ENCODE measurements at regions not wholly inside any gene's neighbourhood (a gene's known extent, or its start where the extent isn't known, plus 50 kb on each side); places are given as distances from the start of the nearest gene placed in this dataset.
"Not testable (repeated sequence)": the region's sequence is repeated elsewhere in the genome, so short reads cannot be mapped to it uniquely, and the experiment has no call there.

DNA sequence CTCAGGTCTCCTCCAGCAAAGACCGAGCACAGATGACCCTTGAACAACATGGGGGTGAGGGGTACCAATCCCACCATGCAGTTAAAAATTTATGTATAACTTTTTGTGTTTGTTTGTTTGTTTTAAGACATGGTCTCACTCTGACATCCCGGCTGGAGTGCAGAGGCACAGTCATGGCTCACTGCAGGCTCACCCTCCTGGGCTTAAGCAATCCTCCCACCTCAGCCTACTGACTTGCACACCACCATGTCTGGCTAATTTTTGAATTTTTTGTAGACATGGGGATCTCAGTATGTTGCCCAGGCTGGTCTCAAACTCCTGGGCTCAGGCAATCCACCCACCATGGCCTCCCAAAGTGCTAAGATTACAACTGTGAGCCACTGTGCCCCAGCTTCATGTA, 231.0 kb upstream of the PIK3R1 start:
- Mint-ChIP-seq H3K4me3 (no peak overlapping the region), H3K27me3 (peaks cover 2% of the 10 kb centered on the region), H3K27ac (no peak overlapping the region), H3K4me1 (peaks cover 7% of the 10 kb centered on the region), H3K9me3 (no peaks in the 10 kb centered on the region), H3K36me3 (ENCODE audit: low read depth) (no peaks in the 10 kb centered on the region)
- DNase-seq: no peak
- ChIA-PET POLR2A (no interaction called here), CTCF (no interaction called here)
- TF ChIP-seq CTCF (IDR thresholded peaks at IDR 0.05): no peak
- ATAC-seq (ENCODE audit: low read depth): no peak
- intact Hi-C loops (cut with micrococcal nuclease): no loop called here

- Mint-ChIP-seq H3K9me3 (no peaks in the 10 kb centered on the region), H3K27ac (no peak overlapping the region), H3K27me3 (peaks cover 2% of the 10 kb centered on the region), H3K4me1 (peaks cover 7% of the 10 kb centered on the region), H3K36me3 (ENCODE audit: low read depth) (no peaks in the 10 kb centered on the region), H3K4me3 (no peak overlapping the region)
- DNase-seq: no peak
- TF ChIP-seq CTCF (IDR thresholded peaks at IDR 0.05): no peak
- ChIA-PET POLR2A (no interaction called here), CTCF (no interaction called here)
- ATAC-seq (ENCODE audit: low read depth): peak; percentile 40
- intact Hi-C loops (cut with micrococcal nuclease): no loop called here
Measured at GRCh38 chr5:67983251-67984110, 232.1 kb upstream of the PIK3R1 start.

DNA sequence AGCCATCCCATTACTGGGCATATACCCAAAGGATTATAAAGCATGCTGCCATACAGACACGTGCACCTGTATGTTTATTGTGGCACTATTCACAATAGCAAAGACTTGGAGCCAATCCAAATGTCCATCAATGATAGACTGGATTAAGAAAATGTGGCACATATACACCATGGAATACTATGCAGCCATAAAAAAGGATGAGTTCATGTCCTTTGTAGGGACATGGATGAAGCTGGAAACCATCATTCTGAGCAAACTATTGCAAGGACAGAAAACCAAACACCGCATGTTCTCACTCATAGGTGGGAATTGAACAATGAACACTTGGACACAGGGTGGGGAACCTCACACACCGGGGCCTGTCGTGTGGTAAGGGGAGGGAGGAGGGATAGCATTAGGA, 233.4 kb upstream of the PIK3R1 start:
- H3K27me3 Mint-ChIP-seq; POLR2A ChIA-PET; H3K36me3 Mint-ChIP-seq (ENCODE audit: low read depth); intact Hi-C loops (cut with micrococcal nuclease); ATAC-seq (ENCODE audit: low read depth); H3K4me1 Mint-ChIP-seq; DNase-seq; H3K4me3 Mint-ChIP-seq; H3K27ac Mint-ChIP-seq; CTCF ChIA-PET; H3K9me3 Mint-ChIP-seq: not testable (repeated sequence)

- intact Hi-C loops (cut with micrococcal nuclease): loop anchor here (10.0 kb wide), 1 partner anchor 267 kb away; no protein-coding TSS in a partner anchor
- no peak for TF ChIP-seq CTCF (IDR thresholded peaks at IDR 0.05)
- no peak for ATAC-seq (ENCODE audit: low read depth)
- DNase-seq: no peak
- peaks cover 2% of the 10 kb centered on the region for H3K27me3 Mint-ChIP-seq
- H3K4me1 Mint-ChIP-seq: peaks cover 3% of the 10 kb centered on the region
- no peak overlapping the region for H3K27ac Mint-ChIP-seq
- ChIA-PET CTCF (no interaction called here), POLR2A (no interaction called here)
- no peaks in the 10 kb centered on the region for H3K9me3 Mint-ChIP-seq
- no peaks in the 10 kb centered on the region for H3K36me3 Mint-ChIP-seq (ENCODE audit: low read depth)
- no peak overlapping the region for H3K4me3 Mint-ChIP-seq
Measured at GRCh38 chr5:67978171-67978570, 237.4 kb upstream of the PIK3R1 start.

GRCh38 chr5:67976891-67977601, 238.5 kb upstream of the PIK3R1 start:
- no peak for TF ChIP-seq CTCF (IDR thresholded peaks at IDR 0.05)
- H3K27me3 Mint-ChIP-seq: peaks cover 2% of the 10 kb centered on the region
- no peaks in the 10 kb centered on the region for H3K9me3 Mint-ChIP-seq
- ChIA-PET POLR2A (interaction anchor here (1.0 kb wide), 1 partner anchor 238 kb away, joined by 3 read pairs; the partner anchor contains the start of gene PIK3R1), CTCF (interaction anchor here (0.9 kb wide), 1 partner anchor 276 kb away, joined by 4 read pairs; no protein-coding TSS in a partner anchor)
- intact Hi-C loops (cut with micrococcal nuclease): loop anchor here (10.0 kb wide), 1 partner anchor 268 kb away; no protein-coding TSS in a partner anchor
- ATAC-seq (ENCODE audit: low read depth) (no peak), DNase-seq (no peak)
- peaks cover 2% of the 10 kb centered on the region for H3K4me1 Mint-ChIP-seq
- no peak overlapping the region for H3K27ac Mint-ChIP-seq
- no peak overlapping the region for H3K4me3 Mint-ChIP-seq
- no peaks in the 10 kb centered on the region for H3K36me3 Mint-ChIP-seq (ENCODE audit: low read depth)

All from activated B cell treated with CpG ODN at 0.5 μM for 24 hours (primary cell).